ENCODE measurements at regions not wholly inside any gene's neighbourhood (a gene's known extent, or its start where the extent isn't known, plus 50 kb on each side); places are given as distances from the start of the nearest gene placed in this dataset.
"Not testable (repeated sequence)": the region's sequence is repeated elsewhere in the genome, so short reads cannot be mapped to it uniquely, and the experiment has no call there.

DNA sequence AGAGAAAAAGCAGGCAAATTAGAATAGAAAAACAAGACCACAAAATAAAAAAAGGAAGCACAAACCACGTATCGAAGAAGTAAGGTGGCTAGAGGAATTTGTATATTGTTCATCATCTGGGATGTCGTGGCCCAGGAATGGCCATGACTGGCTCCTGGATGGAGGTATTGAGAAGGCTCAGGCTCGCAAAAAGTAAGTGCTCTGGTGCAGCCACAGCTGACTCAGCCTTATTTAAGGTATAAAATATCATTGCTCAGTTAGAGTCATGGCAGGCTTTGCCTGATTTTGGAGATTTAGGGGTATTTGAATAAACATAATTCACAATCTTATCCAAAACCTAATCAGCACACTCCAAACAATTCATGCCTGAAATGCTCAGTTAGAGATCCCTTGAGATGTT, 78.4 kb upstream of the FANCL start:
- H3K4me3 ChIP-seq (ENCODE audit: low read depth, low read length), result no peak overlapping the region
- TF ChIP-seq, protein P1, sequence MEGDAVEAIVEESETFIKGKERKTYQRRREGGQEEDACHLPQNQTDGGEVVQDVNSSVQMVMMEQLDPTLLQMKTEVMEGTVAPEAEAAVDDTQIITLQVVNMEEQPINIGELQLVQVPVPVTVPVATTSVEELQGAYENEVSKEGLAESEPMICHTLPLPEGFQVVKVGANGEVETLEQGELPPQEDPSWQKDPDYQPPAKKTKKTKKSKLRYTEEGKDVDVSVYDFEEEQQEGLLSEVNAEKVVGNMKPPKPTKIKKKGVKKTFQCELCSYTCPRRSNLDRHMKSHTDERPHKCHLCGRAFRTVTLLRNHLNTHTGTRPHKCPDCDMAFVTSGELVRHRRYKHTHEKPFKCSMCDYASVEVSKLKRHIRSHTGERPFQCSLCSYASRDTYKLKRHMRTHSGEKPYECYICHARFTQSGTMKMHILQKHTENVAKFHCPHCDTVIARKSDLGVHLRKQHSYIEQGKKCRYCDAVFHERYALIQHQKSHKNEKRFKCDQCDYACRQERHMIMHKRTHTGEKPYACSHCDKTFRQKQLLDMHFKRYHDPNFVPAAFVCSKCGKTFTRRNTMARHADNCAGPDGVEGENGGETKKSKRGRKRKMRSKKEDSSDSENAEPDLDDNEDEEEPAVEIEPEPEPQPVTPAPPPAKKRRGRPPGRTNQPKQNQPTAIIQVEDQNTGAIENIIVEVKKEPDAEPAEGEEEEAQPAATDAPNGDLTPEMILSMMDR (IDR thresholded peaks at IDR 0.05; ENCODE audit: insufficient read depth, low read length), result no peak
- DNase-seq (ENCODE audit: low read depth), result no peak

DNA sequence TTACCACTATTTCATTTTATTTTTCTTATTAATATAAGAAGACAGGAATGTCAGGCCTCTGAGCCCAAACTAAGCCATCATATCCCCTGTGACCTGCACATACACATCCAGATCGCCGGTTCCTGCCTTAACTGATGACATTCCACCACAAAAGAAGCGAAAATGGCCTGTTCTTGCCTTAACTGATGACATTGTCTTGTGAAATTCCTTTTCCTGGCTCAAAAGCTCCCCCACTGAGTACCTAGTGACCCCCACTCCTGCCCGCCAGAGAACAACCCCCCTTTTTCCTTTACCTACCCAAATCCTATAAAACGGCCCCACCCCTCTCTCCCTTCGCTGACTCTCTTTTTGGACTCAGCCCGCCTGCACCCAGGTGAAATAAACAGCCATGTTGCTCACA, 77.8 kb upstream of the FANCL start:
- not testable (repeated sequence) for DNase-seq (ENCODE audit: low read depth); H3K4me3 ChIP-seq (ENCODE audit: low read depth, low read length)

DNA sequence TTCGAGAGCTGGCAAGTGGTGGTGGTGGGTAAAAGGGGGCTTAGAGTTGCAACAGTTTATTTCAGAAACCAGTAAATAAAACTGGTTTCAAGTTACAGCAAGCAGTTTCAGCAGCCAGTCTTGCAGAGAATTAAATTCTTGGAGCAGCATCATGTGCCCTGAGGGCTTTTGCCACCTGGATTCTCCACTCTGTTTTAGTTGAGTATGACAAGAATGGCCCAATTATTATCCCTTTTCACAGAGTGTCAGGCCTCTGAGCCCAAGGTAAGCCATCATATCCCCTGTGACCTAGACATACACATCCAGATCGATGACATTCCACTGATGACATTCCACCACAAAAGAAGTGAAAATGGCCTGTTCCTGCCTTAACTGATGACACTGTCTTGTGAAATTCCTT, 72.8 kb upstream of the FANCL start:
- TF ChIP-seq, protein P1 (IDR thresholded peaks at IDR 0.05; ENCODE audit: insufficient read depth, low read length), result no peak
- no peak for DNase-seq (ENCODE audit: low read depth)
- H3K4me3 ChIP-seq (ENCODE audit: low read depth, low read length), result no peak overlapping the region

GRCh38 chr2:58308435-58308834, 67.3 kb upstream of the FANCL start:
- DNase-seq (ENCODE audit: low read depth), result no peak
- H3K4me3 ChIP-seq (ENCODE audit: low read depth, low read length), result no peak overlapping the region
- TF ChIP-seq, protein P1 (IDR thresholded peaks at IDR 0.05; ENCODE audit: insufficient read depth, low read length), result no peak

DNA sequence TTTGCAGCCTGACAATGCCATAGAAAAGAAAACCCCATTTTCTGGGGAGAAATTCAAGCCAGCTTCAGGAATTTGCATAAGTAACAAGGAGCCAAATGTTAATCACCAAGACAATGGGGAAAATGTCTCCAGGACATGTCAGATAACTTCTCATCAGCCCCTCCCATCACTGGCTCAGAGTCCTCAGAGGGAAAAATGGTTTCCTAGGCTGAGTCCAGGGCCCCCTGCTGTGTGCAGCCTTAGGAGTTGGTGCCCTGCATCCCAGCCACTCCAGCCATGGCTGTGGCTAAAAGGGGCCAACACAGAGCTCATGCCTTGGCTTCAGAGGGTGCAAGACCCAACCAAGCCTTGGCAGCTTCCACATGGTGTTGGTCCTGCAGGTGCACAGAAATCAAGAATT, 63.7 kb upstream of the FANCL start:
- TF ChIP-seq, protein P1 (IDR thresholded peaks at IDR 0.05; ENCODE audit: insufficient read depth, low read length), result no peak
- no peak overlapping the region for H3K4me3 ChIP-seq (ENCODE audit: low read depth, low read length)
- no peak for DNase-seq (ENCODE audit: low read depth)

DNA sequence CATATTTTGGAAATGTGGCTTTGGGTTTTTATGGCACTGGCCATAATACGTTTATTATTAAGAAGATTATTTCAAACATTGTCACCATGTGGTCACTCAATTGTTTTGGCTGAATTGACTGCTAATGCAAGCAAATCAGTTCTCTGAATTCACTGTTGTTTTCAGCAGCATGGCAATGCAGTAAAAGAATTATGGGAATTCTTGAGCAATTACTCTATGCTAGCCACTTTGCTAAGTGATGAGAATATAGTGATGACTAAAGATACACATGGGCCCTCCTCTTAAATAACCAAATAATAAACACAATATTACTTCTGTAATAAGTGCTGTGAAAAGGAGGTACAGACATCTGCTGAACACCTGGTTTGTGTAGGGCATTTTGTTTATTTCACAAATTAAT, 58.0 kb upstream of the FANCL start:
- H3K4me3 ChIP-seq (ENCODE audit: low read depth, low read length), result no peak overlapping the region
- TF ChIP-seq, protein P1 (IDR thresholded peaks at IDR 0.05; ENCODE audit: insufficient read depth, low read length), result no peak
- no peak for DNase-seq (ENCODE audit: low read depth)

DNA sequence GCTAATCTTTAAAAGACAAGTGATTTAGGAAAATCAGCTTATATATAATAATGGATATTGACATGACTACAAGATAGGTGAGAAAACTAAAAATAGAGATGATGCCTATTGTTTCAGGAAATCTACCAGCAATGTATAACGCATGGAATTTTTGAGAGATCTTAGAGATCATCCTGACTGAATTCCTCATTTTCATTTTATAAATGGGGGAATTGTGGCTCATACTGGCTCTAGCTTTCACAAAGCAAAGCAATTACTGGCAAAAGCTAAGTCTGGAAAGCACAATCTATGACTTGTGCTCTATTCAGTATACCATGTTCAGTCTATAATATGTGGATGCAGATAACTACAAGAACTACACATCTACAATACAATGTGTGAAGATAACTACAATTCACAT, 51.9 kb upstream of the FANCL start:
- TF ChIP-seq, protein P1 (IDR thresholded peaks at IDR 0.05; ENCODE audit: insufficient read depth, low read length), result no peak
- no peak for DNase-seq (ENCODE audit: low read depth)
- no peak overlapping the region for H3K4me3 ChIP-seq (ENCODE audit: low read depth, low read length)

Data from fibroblast of the aortic adventitia (primary cell).